Peyer's patch (tissue), 4 donors: ENCODE measurements at regions not wholly inside any gene's neighbourhood (a gene's known extent, or its start where the extent isn't known, plus 50 kb on each side); places are given as distances from the start of the nearest gene placed in this dataset.

Experiments
- POLR2A ChIP-seq, 2 donors: fragments of 450-650 bp; IDR thresholded peaks; one replicate each; pipeline ENCODE4 v1.5.1; 2017; ENCODE audit warnings: antibody characterized with exemption in 2 of 2, mild to moderate bottlenecking in 2 of 2, moderate library complexity in 2 of 2
- TF ChIP-seq, protein P1 (sequence below), 6 experiments: fragments of 450-650 bp in 4 of 6; fragments of 200-600 bp in 2 of 6; sonication (generic) in 1 of 6; IDR thresholded peaks; one replicate each; pipeline ENCODE4 v1.5.1; 2017 to 2019; ENCODE audit warnings: antibody characterized with exemption in 6 of 6, mild to moderate bottlenecking in 3 of 6, moderate library complexity in 1 of 6

- TF ChIP-seq, protein P1, sequence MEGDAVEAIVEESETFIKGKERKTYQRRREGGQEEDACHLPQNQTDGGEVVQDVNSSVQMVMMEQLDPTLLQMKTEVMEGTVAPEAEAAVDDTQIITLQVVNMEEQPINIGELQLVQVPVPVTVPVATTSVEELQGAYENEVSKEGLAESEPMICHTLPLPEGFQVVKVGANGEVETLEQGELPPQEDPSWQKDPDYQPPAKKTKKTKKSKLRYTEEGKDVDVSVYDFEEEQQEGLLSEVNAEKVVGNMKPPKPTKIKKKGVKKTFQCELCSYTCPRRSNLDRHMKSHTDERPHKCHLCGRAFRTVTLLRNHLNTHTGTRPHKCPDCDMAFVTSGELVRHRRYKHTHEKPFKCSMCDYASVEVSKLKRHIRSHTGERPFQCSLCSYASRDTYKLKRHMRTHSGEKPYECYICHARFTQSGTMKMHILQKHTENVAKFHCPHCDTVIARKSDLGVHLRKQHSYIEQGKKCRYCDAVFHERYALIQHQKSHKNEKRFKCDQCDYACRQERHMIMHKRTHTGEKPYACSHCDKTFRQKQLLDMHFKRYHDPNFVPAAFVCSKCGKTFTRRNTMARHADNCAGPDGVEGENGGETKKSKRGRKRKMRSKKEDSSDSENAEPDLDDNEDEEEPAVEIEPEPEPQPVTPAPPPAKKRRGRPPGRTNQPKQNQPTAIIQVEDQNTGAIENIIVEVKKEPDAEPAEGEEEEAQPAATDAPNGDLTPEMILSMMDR (IDR thresholded peaks at IDR 0.05) = no peak
- no peak for TF ChIP-seq POLR2A (IDR thresholded peaks at IDR 0.05)
These were observed 91.4 kb downstream of the TMEM130 start for GRCh38 chr7:98778421-98778820.
